Loucy (cell line): ENCODE measurements at regions not wholly inside any gene's neighbourhood (a gene's known extent, or its start where the extent isn't known, plus 50 kb on each side); places are given as distances from the start of the nearest gene placed in this dataset.

Experiments
- CTCF ChIP-seq: fragments of 200-600 bp; sonication (generic); conservative IDR thresholded peaks from 2 replicates; pipeline ENCODE4 v1.5.1; 2014; ENCODE audit warnings: mild to moderate bottlenecking, antibody characterized with exemption, low read length
- EZH2phosphoT487 ChIP-seq: fragments of 200-600 bp; IDR thresholded peaks from 2 replicates; pipeline ENCODE4 v1.6.1; 2018; ENCODE audit warnings: antibody characterized with exemption, mild to moderate bottlenecking, moderate library complexity, borderline replicate concordance

GRCh38 chr4:180120068-180120467, 2123.1 kb upstream of the TENM3 start:
- TF ChIP-seq CTCF (no peak), EZH2phosphoT487 (no peak)
